ENCODE measurements at regions not wholly inside any gene's neighbourhood (a gene's known extent, or its start where the extent isn't known, plus 50 kb on each side); places are given as distances from the start of the nearest gene placed in this dataset.

DNA sequence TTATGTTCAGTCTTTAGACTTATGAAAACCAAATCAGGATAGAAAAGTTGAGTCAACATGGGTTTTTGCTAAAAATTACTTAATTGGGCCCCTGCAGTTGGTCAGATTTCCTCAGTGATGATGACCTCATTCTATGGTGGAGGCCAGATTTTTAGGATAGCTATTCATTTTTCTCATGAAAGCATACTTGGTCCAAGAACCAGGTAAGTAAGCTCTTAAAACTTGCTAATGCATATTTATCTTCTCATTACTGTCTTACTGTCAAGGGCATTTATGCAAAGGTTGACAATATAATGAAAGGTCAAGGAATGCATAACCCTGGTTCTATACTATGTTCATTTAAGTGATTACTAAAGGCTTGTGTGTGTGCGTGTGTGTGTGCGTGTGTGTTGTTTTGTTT is 650.6 kb downstream of the SATB2 start (continued):
- TF ChIP-seq, protein P1, sequence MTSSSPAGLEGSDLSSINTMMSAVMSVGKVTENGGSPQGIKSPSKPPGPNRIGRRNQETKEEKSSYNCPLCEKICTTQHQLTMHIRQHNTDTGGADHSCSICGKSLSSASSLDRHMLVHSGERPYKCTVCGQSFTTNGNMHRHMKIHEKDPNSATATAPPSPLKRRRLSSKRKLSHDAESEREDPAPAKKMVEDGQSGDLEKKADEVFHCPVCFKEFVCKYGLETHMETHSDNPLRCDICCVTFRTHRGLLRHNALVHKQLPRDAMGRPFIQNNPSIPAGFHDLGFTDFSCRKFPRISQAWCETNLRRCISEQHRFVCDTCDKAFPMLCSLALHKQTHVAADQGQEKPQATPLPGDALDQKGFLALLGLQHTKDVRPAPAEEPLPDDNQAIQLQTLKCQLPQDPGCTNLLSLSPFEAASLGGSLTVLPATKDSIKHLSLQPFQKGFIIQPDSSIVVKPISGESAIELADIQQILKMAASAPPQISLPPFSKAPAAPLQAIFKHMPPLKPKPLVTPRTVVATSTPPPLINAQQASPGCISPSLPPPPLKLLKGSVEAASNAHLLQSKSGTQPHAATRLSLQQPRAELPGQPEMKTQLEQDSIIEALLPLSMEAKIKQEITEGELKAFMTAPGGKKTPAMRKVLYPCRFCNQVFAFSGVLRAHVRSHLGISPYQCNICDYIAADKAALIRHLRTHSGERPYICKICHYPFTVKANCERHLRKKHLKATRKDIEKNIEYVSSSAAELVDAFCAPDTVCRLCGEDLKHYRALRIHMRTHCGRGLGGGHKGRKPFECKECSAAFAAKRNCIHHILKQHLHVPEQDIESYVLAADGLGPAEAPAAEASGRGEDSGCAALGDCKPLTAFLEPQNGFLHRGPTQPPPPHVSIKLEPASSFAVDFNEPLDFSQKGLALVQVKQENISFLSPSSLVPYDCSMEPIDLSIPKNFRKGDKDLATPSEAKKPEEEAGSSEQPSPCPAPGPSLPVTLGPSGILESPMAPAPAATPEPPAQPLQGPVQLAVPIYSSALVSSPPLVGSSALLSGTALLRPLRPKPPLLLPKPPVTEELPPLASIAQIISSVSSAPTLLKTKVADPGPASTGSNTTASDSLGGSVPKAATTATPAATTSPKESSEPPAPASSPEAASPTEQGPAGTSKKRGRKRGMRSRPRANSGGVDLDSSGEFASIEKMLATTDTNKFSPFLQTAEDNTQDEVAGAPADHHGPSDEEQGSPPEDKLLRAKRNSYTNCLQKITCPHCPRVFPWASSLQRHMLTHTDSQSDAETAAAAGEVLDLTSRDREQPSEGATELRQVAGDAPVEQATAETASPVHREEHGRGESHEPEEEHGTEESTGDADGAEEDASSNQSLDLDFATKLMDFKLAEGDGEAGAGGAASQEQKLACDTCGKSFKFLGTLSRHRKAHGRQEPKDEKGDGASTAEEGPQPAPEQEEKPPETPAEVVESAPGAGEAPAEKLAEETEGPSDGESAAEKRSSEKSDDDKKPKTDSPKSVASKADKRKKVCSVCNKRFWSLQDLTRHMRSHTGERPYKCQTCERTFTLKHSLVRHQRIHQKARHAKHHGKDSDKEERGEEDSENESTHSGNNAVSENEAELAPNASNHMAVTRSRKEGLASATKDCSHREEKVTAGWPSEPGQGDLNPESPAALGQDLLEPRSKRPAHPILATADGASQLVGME (CRISPR knock-in tag; IDR thresholded peaks at IDR 0.05): no peak
- TF ChIP-seq KDM2B (CRISPR knock-in tag; IDR thresholded peaks at IDR 0.05): no peak

DNA sequence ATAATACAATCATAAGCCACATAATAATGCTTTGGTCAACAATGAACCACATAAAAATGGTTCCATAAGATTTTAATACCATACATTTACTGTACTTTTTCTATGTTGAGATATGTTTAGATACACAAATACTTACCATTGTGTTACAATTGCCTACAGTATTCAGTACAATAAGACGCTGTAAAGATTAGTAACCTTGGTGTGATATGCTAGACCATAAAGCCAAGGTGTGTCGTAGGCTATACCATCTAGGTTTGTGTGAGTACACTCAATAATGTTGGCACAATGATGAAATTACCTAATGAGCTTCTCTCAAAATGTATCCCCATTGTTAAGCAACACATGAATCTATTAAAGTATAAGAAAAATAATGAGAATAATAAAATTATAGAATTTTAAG is 662.3 kb downstream of the SATB2 start:
- intact Hi-C loops (cut with micrococcal nuclease): no loop called here
- ATAC-seq (no peak), FAIRE-seq (no peak), DNase-seq (ENCODE audit: extremely low read depth in 1 of 4, low spot score in 3 of 4) (no peak)
- ChIA-PET CTCF (ENCODE audit: low intra/inter-chr PET ratio) (no interaction called here), POLR2A (no interaction called here)
- Histone ChIP-seq H3K27ac (ENCODE audit: extremely low read depth, low read depth, low read length) (no peak overlapping the region), H3K36me3 (ENCODE audit: control insufficient read depth, insufficient read depth, low read length) (no peaks in the 10 kb centered on the region), H3K9me1 (ENCODE audit: control insufficient read depth, insufficient read depth, low read length) (no peaks in the 10 kb centered on the region), H3K9me3 (replicated peaks; ENCODE audit: control insufficient read depth, insufficient read depth, low read depth, low read length) (no peaks in the 10 kb centered on the region), H3K27me3 (ENCODE audit: control insufficient read depth in 2 of 2, insufficient read depth in 2 of 2, low read length in 2 of 2) (no peaks in the 10 kb centered on the region), H4K20me1 (replicated peaks; ENCODE audit: control insufficient read depth, insufficient read depth, low read length) (no peaks in the 10 kb centered on the region), H3K9ac (ENCODE audit: insufficient read depth in 1 of 2, low read depth in 2 of 2, low read length in 2 of 2) (no peak overlapping the region), H2AFZ (ENCODE audit: low read depth, low read length) (no peak overlapping the region), H3K79me2 (ENCODE audit: control insufficient read depth, insufficient read depth, low read length) (no peaks in the 10 kb centered on the region), H3K4me3 (no peak overlapping the region), H3K4me1 (replicated peaks in 1 of 2; ENCODE audit: control insufficient read depth in 2 of 2, insufficient read depth in 2 of 2, low read length in 2 of 2) (no peaks in the 10 kb centered on the region), H3K4me2 (ENCODE audit: insufficient read depth, low read length) (no peak overlapping the region)
- no TSS peak for BruUV-seq (replicated peaks)
- in situ Hi-C loops (cut with MboI): no loop called here
- WGBS (ENCODE audit: insufficient coverage, low coverage, missing lambda C conversion rate): 0% methylated on average over 2 of the region's 2 CpGs
- TF ChIP-seq, protein P2, sequence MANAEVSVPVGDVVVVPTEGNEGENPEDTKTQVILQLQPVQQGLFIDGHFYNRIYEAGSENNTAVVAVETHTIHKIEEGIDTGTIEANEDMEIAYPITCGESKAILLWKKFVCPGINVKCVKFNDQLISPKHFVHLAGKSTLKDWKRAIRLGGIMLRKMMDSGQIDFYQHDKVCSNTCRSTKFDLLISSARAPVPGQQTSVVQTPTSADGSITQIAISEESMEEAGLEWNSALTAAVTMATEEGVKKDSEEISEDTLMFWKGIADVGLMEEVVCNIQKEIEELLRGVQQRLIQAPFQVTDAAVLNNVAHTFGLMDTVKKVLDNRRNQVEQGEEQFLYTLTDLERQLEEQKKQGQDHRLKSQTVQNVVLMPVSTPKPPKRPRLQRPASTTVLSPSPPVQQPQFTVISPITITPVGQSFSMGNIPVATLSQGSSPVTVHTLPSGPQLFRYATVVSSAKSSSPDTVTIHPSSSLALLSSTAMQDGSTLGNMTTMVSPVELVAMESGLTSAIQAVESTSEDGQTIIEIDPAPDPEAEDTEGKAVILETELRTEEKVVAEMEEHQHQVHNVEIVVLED (CRISPR knock-in tag; IDR thresholded peaks at IDR 0.05): no peak
- TF ChIP-seq ZFP1 (CRISPR knock-in tag; IDR thresholded peaks at IDR 0.05) (no peak), HNRNPH1 (optimal IDR thresholded peaks at IDR 0.05; ENCODE audit: low read depth, low read length) (no peak), ERF (CRISPR knock-in tag; IDR thresholded peaks at IDR 0.05) (no peak), ZNF551 (CRISPR knock-in tag; IDR thresholded peaks at IDR 0.05) (no peak), PHB2 (IDR thresholded peaks at IDR 0.05; ENCODE audit: low read depth) (no peak), RFX1 (IDR thresholded peaks at IDR 0.05) (no peak)
- TF ChIP-seq, protein P3, sequence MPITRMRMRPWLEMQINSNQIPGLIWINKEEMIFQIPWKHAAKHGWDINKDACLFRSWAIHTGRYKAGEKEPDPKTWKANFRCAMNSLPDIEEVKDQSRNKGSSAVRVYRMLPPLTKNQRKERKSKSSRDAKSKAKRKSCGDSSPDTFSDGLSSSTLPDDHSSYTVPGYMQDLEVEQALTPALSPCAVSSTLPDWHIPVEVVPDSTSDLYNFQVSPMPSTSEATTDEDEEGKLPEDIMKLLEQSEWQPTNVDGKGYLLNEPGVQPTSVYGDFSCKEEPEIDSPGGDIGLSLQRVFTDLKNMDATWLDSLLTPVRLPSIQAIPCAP (CRISPR knock-in tag; IDR thresholded peaks at IDR 0.05; ENCODE audit: borderline replicate concordance): no peak
- TF ChIP-seq, protein P4, sequence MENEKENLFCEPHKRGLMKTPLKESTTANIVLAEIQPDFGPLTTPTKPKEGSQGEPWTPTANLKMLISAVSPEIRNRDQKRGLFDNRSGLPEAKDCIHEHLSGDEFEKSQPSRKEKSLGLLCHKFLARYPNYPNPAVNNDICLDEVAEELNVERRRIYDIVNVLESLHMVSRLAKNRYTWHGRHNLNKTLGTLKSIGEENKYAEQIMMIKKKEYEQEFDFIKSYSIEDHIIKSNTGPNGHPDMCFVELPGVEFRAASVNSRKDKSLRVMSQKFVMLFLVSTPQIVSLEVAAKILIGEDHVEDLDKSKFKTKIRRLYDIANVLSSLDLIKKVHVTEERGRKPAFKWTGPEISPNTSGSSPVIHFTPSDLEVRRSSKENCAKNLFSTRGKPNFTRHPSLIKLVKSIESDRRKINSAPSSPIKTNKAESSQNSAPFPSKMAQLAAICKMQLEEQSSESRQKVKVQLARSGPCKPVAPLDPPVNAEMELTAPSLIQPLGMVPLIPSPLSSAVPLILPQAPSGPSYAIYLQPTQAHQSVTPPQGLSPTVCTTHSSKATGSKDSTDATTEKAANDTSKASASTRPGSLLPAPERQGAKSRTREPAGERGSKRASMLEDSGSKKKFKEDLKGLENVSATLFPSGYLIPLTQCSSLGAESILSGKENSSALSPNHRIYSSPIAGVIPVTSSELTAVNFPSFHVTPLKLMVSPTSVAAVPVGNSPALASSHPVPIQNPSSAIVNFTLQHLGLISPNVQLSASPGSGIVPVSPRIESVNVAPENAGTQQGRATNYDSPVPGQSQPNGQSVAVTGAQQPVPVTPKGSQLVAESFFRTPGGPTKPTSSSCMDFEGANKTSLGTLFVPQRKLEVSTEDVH (IDR thresholded peaks at IDR 0.05; ENCODE audit: low read depth, partially characterized antibody): no peak
